ENCODE measurements at regions not wholly inside any gene's neighbourhood (a gene's known extent, or its start where the extent isn't known, plus 50 kb on each side); places are given as distances from the start of the nearest gene placed in this dataset.

DNA sequence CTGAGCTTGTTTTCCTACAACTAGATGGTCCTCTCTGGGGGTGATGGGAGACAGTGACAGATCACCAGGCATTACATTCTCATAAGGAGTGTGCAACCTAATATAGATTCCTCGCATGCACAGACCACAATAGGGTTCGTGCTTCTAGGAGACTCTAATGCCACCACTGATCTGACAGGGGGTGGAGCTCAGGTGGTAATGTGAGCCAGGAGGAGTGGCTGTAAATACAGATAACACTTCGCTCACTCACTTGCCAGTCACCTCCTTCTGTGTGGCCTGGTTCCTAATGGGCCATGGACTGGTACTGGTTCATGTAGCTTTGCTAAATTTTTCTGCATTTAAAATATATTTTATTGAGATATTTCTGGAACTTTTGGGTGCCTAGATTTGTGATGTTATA is 202.3 kb upstream of the ZNF32 start:
- H3K79me2 ChIP-seq (ENCODE audit: insufficient read depth, low read length), result no peaks in the 10 kb centered on the region
- H4K20me1 ChIP-seq (ENCODE audit: insufficient read depth), result no peaks in the 10 kb centered on the region
- H3K4me3 ChIP-seq (replicated peaks in 1 of 2; ENCODE audit: low read depth in 1 of 2, low read length in 2 of 2), result no peak overlapping the region
- no peak overlapping the region for H3K9ac ChIP-seq (ENCODE audit: low read length)
- intact Hi-C loops (cut with micrococcal nuclease), result no loop called here
- no TSS peak for BruUV-seq (replicated peaks)
- DNase-seq (ENCODE audit: low read depth, low spot score) (no peak), ATAC-seq (peak; percentile 40; the same call in 1 of the 2 replicates)
- POLR2A ChIA-PET, result no interaction called here
- no peaks in the 10 kb centered on the region; a peak in 1 of 4 replicates for H3K36me3 ChIP-seq (ENCODE audit: control insufficient read depth in 1 of 2, insufficient read depth in 2 of 2, low read length in 2 of 2)
- H3K27me3 ChIP-seq (ENCODE audit: insufficient read depth, low read length), result no peaks in the 10 kb centered on the region
- H3K9me3 ChIP-seq (ENCODE audit: control insufficient read depth in 1 of 2, insufficient read depth in 1 of 2, low read depth in 1 of 2, low read length in 2 of 2), result no peaks in the 10 kb centered on the region
- H2AFZ ChIP-seq (ENCODE audit: low read depth, low read length, poor library complexity, severe bottlenecking), result no peak overlapping the region
- CTCF ChIA-PET, result no interaction called here
- no peak overlapping the region for H3K27ac ChIP-seq (ENCODE audit: low read depth, low read length)
- peaks cover 8 to 14% of the 10 kb centered on the region in 2 experiments for H3K4me1 ChIP-seq (ENCODE audit: control insufficient read depth in 1 of 2, insufficient read depth in 2 of 2, low read length in 2 of 2)
- H3K9me2 ChIP-seq (ENCODE audit: insufficient read depth), result no peaks in the 10 kb centered on the region
- no peak overlapping the region for H3K4me2 ChIP-seq (ENCODE audit: low read length)
- RAD21 ChIA-PET (ENCODE audit: low non-redundant PET in 1 of 2, low total read pairs in 2 of 2, uncharacterized antibody in 2 of 2, unreplicated experiment in 2 of 2), result no interaction called here
- TF ChIP-seq POLR2AphosphoS5 (IDR thresholded peaks at IDR 0.05; ENCODE audit: low read depth, low read length) (no peak), YY1 (IDR thresholded peaks at IDR 0.05; ENCODE audit: extremely low read depth, insufficient replicate concordance, low read depth, low read length) (no peak), ELF1 (IDR thresholded peaks at IDR 0.05; ENCODE audit: borderline replicate concordance, low read depth) (no peak), FOSL1 (IDR thresholded peaks at IDR 0.05; ENCODE audit: low read depth) (no peak), CBX3 (IDR thresholded peaks at IDR 0.05; ENCODE audit: low read depth) (no peak), CTCF (IDR thresholded peaks at IDR 0.05 in 2 of 3, conservative IDR thresholded peaks at IDR 0.05 in 1 of 3; ENCODE audit: borderline replicate concordance in 1 of 3, insufficient read depth in 1 of 3, low read depth in 2 of 3, low read length in 2 of 3) (no peak), EGR1 (IDR thresholded peaks at IDR 0.05; ENCODE audit: low read depth) (no peak), RAD21 (IDR thresholded peaks at IDR 0.05; ENCODE audit: low read depth) (no peak), SIN3A (IDR thresholded peaks at IDR 0.05; ENCODE audit: low read depth) (no peak), POLR2A (IDR thresholded peaks at IDR 0.05; ENCODE audit: borderline replicate concordance, extremely low read depth, insufficient read depth, insufficient read length) (no peak), ATF3 (IDR thresholded peaks at IDR 0.05) (no peak), REST (IDR thresholded peaks at IDR 0.05; ENCODE audit: low read depth) (no peak), CEBPB (IDR thresholded peaks at IDR 0.05; ENCODE audit: low read depth) (no peak), EZH2phosphoT487 (IDR thresholded peaks at IDR 0.05; ENCODE audit: borderline replicate concordance) (no peak), ZFX (IDR thresholded peaks at IDR 0.05) (no peak), SRF (IDR thresholded peaks at IDR 0.05; ENCODE audit: low read depth) (no peak), SP1 (IDR thresholded peaks at IDR 0.05; ENCODE audit: low read depth) (no peak), JUND (IDR thresholded peaks at IDR 0.05) (no peak), MAX (IDR thresholded peaks at IDR 0.05) (no peak)

Data from HCT116 (cell line).